ENCODE measurements at regions not wholly inside any gene's neighbourhood (a gene's known extent, or its start where the extent isn't known, plus 50 kb on each side); places are given as distances from the start of the nearest gene placed in this dataset.

DNA sequence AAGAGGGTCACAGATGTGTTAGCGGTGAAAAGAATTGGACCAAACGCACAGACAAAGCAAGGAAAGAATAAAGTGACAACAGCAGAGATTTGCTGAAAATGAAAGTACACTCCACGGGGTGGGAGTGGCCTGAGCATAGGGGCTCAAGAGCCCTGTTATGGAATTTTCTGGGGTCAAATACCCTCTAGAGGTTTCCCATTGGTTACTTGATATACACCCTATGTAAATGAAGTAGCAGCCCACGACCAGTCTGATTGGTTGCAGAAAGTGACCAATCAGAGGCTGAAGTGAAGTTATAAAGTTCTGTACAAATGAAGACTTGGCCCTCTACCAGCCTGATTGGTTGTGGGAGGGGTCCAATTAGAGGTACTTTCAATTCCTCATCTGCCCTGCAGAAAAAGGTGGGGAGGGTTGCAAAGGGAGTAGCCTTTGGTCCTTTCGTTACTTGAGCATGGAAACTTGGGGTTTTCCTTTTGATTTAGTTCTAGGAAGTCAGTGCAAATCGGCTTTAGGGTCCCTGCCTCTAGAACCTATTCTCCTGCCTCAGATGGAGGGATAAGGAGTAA, 125.6 kb upstream of the PRPS1L1 start:
- DNase-seq (ENCODE audit: low spot score) = no peak

DNA sequence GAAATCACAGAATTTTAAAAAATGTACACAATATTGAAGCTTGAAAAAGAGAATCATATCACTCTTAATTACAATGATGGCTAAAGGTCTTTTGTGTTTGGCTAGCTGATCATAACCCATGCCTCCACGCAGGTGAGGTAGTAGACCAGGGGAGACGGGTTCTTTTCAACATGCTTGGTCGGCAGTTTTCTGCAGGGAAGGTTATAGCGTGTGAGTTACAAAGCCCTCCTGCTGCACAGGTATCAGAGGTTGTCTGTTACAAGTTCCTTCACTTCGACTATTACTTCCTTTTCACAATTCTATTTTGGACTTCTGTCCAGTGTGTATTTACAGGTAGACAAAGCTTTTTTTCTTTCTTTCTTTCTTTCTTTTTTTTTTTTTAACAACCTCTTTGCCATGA, 127.1 kb upstream of the PRPS1L1 start:
- no peak for DNase-seq (ENCODE audit: low spot score)

DNA sequence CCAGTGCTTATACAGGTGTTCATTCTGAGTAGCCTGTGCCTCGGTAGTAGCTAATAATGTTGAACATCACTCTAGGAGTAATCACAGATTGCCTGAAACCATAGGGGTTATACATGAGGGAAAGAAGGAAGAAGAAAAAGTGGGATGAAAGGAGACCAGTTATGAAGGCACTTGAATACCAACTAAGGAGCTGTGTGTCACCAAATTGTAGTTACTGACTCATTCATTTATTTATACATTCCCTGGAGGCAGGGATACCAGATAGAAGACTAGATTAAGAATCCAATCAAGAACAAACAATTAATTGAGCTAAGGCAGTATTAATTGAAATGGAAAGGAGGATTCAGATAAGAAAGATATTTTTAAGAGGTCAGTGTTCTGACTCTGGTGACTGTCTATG, 129.6 kb upstream of the PRPS1L1 start:
- DNase-seq (ENCODE audit: low spot score) = no peak

DNA sequence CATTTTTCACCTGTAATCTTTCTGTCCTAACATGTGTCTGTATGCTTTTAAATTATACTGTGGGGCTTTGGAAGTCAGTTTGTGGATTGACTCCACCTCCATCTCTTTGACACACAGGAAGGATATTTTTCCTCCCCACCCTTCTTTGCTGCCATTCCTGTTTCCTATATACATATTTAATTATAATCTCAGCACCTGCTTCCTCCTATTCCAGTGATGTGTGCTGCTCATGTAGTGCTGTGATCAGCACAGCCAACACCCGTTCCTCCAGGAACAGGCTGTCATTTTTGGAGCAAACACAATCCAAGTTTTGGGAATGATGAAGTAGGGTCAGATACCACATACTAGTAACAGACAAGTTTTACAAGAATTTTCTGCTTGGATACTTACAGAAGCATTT, 135.0 kb upstream of the PRPS1L1 start:
- DNase-seq (ENCODE audit: low spot score) = no peak

DNA sequence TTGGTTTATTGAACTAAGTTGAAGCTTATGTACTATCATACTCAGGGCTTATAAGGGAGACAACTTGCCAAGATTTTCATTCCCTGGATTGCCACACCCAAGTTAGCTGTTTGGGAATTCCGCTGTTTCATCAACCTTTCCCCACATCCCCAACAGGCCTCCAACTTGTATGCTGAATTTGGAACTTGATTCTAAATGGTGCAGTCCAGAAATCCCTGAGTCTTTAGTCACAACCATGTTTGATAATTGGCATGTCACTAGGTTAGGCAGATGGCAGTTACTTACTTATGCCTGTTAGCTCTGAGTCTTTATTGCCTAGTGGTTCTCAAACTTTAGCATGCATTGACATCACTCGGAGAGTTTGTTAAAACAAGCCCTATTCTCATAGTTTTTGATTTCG, 135.4 kb upstream of the PRPS1L1 start:
- DNase-seq (ENCODE audit: low spot score) = no peak

DNA sequence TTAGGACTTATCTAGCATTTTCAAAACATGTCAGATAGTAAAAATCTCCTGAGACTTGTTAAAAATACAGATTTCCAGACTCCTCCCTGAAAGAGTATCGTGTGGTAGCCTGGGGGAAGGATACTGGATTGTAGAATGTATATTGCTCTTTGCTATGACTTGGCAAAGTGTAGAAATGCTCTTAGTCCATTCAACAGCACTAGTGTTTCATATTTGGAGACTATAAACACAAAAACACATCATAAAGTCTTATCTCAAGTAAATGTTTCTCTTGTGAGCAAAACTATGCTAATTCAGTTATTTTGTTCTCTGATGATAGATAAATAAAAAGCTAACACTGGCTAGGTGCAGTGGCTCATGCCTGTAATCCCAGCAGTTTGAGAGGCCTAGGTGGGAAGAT, 137.5 kb upstream of the PRPS1L1 start:
- no peak for DNase-seq (ENCODE audit: low spot score)

DNA sequence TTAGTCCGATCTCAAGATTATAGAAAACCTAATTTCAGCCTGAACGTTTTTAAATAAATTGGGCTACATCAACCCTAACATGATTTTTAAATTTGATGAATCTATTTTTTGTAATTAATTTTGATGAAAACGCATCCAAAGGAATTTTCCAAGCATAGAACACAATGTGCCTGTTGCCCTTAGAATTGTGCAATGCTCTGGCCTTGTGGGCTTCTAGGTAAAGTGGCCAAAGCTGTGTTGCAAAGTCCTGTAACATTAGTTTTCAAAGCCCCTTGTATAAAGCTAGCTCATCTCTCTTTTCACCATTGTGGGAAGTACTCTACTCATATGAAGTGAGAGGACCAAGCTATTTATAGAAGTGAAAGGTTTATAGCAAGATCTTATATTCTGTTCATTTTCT, 138.4 kb upstream of the PRPS1L1 start:
- no peak for DNase-seq (ENCODE audit: low spot score)

DNA sequence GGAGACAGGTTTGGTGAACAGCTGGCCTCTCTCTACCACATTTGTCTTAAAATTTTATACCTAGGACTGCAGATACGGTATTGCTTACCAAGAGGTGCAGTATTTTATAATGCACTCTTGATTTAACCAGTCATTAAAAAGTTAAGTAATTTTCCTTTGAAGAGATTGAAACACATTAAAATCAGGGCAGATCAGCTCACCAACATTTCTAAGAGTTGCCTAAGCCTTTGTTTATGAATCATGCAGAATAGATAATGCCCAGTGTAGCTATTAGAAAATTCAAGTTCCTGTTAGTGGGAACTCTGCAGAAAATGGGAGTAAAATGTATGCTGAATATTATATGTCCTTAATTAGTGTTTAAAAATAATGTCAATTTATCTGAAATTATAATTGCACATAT, 140.2 kb upstream of the PRPS1L1 start:
- DNase-seq (ENCODE audit: low spot score) = no peak

DNA sequence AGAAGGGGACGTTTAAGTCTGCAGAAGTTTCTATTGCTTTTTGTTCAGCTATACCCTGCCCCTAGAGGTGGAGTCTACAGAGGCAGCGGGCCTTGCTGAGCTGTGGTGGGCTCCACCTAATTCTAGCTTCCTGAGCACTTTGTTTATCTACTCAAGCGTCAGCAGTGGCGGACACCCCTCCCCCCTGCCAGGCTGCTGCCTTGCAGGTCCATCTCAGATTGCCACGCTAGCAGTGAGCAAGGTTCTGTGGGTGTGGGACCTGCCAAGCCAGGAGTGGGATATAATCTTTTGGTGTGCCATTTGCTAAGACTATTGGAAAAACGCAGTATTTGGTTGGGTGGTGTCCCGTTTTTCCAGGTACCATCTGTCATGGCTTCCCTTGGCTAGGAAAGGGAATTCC, 147.3 kb upstream of the PRPS1L1 start:
- DNase-seq (ENCODE audit: low spot score) = no peak

DNA sequence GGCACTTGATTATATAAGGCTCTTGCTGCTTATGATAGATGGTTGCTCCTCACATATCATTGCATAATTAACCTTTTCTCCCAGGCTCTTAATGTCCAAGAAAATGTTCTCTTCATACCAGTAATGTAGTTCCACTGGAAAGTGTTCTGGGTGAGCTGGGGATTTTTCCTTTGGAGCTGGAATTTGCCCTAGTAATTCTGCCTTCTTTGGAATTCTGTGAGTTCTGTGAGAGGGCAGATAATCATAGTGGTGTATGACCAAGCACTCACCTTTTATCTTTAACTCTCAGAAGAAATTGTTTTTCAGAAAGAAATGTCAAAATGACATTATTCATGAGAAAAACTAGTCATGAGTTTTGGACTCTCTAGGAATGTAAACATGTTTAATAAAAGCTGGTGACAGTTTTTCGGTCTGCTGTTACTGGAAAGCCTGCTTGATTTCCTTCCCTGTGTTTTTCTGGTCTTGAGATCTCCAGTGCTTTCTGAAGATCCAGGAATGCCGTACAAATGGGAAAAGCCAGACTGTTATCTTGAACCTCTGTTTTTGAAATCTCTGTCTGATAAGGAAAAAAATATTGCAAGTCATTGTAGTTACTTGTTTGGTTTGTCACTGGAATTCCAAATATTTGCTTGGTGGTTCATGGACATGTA, 148.3 kb upstream of the PRPS1L1 start:
- DNase-seq (ENCODE audit: low spot score) = no peak

DNA sequence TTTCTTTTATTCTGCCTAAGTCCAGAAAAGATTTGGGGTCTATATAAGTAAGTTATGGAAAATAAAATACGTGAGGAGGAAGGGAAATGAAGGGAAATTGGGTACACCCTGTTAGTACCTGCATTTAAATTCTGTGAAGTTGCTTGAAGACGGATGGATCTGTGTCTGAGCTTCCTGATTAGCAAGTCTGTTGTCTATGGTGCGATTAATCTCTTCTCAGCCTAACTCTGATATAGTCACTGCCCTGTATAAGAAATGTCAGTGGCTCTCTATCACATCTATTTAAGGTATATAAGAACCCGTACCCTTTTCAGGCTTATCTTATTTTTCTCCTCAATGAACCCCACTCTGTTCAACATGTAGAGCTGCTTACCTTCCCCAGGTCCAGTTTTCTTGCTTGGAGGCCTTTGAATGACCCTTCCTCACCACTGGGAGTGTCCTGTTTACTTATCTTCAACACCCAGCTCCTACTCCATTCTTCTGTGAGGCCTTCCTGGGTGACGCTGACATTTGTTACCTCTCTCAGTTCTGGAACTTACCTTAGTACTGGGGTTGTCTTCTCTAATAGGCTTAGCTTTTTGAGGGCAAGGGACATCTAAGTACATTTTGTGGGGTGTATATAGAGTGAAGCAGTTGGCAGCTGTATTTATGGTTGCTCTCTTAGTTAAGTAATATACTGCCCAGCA, 149.6 kb upstream of the PRPS1L1 start:
- no peak for DNase-seq (ENCODE audit: low spot score)

DNA sequence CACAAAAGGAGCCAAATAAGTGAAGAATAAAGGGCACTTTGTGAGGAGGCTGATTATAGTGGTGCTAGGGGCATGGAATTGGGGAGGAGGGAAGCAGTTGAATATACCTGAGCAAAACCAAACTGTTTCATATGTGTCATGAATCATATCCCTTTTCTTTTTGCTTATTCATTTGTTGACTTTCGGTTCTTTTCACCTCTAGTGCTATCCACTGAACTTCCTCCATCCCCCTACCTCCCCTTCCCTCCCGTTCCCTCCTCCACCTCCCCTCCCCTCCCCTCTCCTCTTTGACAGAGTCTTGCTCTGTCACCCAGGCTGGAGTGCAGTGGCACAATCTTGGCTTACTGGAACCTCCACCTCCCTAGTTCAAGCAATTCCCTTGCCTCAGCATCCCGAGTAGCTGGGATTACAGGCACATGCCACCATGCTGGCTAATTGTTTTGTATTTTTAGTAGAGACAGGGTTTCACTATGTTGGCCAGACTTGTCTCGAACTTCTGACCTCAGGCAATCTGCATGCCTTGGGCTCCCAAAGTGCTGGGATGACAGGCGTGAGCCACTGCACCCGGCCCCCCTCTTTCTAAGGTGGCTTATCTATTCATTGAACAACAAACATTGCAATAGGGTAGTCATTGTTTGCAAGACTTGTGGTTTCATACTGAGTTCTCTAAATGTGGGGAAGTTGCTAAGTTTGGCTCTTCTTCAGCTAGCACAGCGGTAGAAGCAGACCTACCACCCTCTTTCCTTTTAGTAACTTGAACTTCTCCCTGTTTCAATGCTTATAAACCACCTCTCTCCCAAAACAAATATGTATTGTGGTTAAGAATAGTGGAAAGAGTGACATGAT, 150.4 kb upstream of the PRPS1L1 start:
- no peak for DNase-seq (ENCODE audit: low spot score)

DNA sequence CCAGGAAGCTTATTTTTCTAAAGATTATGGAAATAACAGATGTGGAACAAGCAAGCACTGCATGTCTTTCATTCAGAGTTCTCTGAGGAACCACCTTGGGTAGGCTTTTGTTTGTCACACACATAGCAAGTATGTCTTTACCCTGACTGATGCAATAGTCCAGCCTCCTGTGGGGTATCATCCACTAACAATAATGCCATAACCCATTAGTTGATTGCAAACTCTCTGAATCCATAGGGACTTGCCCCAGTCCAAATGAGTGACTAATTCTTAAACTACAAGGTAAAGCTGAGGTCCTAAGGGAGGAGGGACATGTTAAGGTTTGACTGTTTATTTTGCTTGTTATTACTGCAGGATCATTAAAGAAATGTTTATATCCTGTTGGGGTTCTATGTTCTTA, 151.4 kb upstream of the PRPS1L1 start:
- DNase-seq (ENCODE audit: low spot score) = no peak

DNA sequence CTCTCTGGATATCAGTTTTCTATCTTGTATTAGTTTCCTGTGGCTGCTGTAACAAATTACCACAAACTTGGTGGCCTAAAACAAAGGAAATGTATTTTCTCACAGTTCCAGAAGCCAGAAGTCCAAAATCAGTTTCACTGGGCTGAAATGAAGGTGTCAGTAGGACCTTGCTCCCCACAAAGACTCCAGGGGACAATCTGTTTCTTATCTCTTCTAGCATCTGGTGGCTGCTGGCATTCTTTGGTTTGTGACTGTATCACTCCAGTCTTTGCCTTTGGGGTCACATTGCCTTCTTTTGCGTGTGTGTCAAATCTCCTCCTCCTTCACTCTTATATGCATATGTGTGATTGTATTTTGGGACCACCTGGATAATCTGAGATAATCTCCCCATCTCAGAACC, 153.0 kb upstream of the PRPS1L1 start:
- DNase-seq (ENCODE audit: low spot score) = no peak

DNA sequence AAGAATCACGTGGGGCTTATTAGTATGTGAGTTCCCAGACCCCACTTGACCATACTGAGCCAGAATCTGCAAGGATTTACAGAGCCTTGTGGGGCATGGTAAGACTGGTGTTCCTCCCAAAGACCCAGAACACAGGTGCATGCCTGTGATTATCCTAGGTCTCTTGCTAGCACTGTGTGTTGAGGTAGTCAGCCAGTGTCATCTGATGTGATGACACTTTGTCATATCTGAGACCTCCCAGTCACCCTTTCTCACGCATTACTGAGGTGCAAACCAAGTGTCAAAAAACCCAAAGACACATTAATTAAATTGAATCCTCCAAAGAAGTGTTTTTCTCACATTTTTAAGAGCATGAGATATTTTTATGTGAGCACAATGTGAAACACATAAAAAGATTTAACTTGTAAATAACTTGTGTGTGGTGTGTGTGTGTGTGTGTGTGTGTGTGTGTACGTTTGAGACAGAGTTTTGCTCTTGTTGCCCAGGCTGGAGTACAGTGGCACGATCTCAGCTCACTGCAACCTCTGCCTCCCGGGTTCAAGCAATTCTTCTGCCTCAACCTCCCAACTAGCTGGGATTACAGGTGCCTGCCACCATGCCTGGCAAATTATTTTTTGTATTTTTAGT, 162.0 kb upstream of the PRPS1L1 start:
- DNase-seq (ENCODE audit: low spot score) = no peak

DNA sequence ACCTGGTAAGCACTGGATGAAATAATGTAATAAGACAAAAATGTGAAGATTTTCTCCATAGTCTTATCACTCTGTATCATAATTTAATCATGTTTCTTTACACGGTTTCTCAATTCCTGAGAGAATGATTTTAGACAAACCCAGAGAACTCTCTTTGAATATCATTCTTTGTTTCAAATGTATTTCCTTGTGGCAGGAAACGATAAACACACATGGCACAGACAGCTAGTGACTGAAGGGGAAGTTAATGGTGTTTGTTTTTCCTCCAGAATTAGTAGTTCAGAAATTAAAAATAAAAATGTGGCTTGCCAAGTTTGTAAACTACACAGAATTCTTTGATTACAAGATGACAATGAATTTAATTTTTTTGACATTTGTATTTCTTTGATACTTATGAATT, 163.7 kb upstream of the PRPS1L1 start:
- no peak for DNase-seq (ENCODE audit: low spot score)

DNA sequence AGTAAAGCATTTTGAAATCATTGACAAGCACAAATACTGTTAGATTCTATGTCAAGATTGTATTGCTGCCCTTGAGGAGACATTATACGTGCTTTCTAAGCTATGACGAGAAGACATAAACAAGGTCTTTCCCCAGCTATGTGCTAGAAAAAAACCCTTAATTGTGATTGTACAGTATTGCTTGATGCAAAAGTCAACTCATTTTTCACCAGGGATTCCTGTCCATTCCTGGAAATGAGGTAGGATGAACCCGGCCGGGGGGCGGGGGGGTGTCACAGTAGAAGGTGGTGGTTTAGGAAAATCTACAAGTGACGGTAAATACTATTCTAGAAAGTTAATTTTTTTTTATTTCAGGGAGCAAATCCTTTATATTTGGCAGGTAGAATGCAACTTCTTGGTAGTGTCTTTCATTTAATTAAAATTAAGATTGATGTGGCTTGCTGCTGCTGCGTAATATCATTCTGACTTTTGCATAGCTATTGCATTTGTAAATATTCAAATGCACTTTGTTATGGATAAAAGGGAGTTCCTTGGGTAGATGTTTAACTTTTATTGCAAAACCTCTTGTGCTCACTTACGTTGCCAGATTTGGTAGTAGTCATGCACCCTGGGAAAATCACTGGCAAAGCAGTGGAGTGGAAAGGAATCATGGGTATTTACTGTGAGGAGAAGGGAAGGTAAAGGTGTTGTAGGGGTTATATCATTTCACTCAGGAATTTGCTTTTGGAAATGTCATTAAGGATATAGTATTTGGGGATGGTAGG, 164.4 kb upstream of the PRPS1L1 start:
- no peak for DNase-seq (ENCODE audit: low spot score)

DNA sequence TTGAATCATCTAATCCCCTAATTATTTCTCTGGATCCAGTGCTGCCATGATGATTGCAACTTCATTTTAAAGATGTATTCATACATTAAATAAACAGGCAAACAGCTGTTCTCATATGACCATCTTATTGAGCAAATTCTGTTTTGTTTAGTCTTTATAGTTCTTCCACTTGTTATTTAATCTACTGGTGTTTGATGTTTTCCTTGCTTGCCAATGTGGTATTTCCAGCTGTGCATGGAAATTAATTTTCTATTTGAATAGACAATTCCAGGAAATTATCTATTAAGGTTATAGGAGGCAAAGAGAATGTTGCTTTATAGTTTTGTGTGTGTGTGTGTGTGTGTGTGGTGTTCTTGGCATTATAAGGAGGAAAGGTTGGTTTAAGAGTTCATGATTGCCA, 167.0 kb upstream of the PRPS1L1 start:
- no peak for DNase-seq (ENCODE audit: low spot score)

DNA sequence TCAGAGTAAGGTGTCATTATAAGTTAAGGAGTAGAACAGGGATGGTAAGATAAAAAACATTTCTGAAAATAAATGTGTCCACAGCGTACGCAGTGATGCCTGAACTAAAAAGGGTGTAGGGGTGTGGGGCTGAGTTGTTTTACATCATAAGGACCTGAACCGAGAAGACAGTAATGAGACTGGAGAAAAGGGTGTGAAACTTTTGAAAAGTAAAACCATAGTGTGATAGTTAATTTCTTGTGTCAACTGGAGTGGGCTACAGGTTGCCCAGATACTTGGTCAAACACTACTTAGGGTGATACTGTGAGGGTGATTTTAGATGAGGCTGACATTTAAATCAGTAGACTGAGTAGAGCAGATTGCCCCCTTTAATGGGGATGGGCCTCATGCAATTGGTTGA, 169.0 kb upstream of the PRPS1L1 start:
- no peak for DNase-seq (ENCODE audit: low spot score)

DNA sequence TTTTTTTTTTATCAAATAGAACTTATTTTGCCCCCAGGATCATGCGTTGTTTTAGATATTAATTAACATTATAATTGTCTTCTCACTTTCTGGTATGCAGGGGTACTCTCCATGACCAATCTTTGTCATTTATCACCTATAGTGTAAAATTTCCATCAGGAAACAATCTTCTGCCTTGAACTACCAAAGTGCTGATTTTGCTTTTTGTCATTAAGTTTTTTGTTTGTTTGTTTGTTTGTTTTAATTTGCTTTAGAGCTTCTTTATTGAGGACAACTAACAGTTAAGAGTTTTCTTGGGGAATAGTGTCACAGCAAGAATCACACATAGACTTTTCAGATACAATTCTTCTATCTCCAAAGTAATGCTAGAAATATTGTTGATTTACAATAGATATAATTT, 171.2 kb upstream of the PRPS1L1 start:
- DNase-seq (ENCODE audit: low spot score) = no peak

DNA sequence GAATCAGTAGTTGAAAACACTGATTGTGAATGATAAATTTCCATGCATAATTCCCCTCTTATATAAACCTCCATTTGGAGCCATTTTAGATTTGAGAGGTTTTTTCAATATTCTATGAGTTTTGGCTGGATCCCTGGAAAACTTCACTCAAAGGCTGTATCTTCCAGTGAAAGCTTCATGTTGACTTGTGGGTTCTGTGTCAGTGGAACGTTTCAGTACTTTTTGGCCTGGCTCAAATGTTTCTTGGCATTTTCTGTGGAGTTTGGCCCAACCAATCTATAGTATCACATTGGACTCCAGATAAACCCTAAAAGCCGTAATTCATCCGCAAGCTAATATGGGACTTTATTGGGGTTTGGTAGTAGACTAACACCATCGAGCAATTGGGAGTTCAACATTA, 172.6 kb upstream of the PRPS1L1 start:
- DNase-seq (ENCODE audit: low spot score) = no peak

DNA sequence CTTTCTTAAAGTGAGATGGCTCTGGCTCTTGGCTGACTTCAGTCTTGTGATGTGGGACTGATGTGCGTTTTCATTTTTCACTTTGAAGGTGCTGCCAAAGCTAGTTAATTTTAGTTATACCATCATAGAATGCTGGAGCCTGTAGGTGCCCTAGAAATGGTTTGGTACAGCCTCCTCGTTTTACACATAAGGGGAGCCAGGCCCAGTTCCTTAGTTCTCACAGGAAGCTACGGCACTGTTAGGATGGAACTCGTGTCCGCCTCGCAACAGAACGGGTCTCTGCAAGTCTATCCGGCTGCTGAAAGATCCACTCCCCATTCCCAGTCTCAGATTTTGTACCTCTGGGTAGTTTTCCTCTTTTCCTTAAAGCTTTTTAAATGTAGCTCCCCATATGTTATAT, 173.2 kb upstream of the PRPS1L1 start:
- no peak for DNase-seq (ENCODE audit: low spot score)

Measured in AG08395 (cell line).